Stomach smooth muscle (tissue), 2 donors: ENCODE measurements at regions not wholly inside any gene's neighbourhood (a gene's known extent, or its start where the extent isn't known, plus 50 kb on each side); places are given as distances from the start of the nearest gene placed in this dataset.
"Not testable (repeated sequence)": the region's sequence is repeated elsewhere in the genome, so short reads cannot be mapped to it uniquely, and the experiment has no call there.

Experiments used
- H3K27ac ChIP-seq: one replicate; pipeline ENCODE4 v1.7.0; 2013; ENCODE audit warnings: mild to moderate bottlenecking, low read length, inconsistent platforms
- H3K27me3 ChIP-seq, 2 donors: one replicate each; pipeline ENCODE4 v1.7.0; 2013; ENCODE audit warnings: low read length in 2 of 2; ENCODE audit not compliant: insufficient read depth in 2 of 2, control insufficient read depth in 1 of 2
- H3K36me3 ChIP-seq, 2 donors: one replicate each; pipeline ENCODE4 v1.7.0; 2013; ENCODE audit warnings: low read length in 2 of 2; ENCODE audit not compliant: control insufficient read depth in 2 of 2, insufficient read depth in 2 of 2
- H3K4me1 ChIP-seq: one replicate; pipeline ENCODE4 v1.7.0; 2013; ENCODE audit warnings: low read length; ENCODE audit not compliant: control insufficient read depth, insufficient read depth
- H3K4me3 ChIP-seq, 2 donors: one replicate each; pipeline ENCODE4 v1.7.0; 2013; ENCODE audit warnings: low read length in 2 of 2
- H3K9ac ChIP-seq, 2 donors: one replicate each; pipeline ENCODE4 v1.7.0; 2013; ENCODE audit warnings: low read length in 2 of 2, mild to moderate bottlenecking in 1 of 2
- H3K9me3 ChIP-seq, 2 donors: one replicate each; pipeline ENCODE4 v1.7.0; 2013; ENCODE audit warnings: low read length in 2 of 2; ENCODE audit not compliant: control insufficient read depth in 2 of 2
- donor health status: healthy.
- donor health status: Pancreatic carcinoma.

GRCh38 chr13:44868397-44868796 is 120.9 kb downstream of the NUFIP1 start:
- no peak overlapping the region for H3K4me3 ChIP-seq
- H3K9me3 ChIP-seq: no peaks in the 10 kb centered on the region
- no peak overlapping the region for H3K9ac ChIP-seq
- H3K4me1 ChIP-seq: peaks cover 5% of the 10 kb centered on the region
- peaks cover 0 to 2% of the 10 kb centered on the region in 2 donors for H3K27me3 ChIP-seq
- H3K36me3 ChIP-seq: no peaks in the 10 kb centered on the region
- H3K27ac ChIP-seq: no peak overlapping the region

GRCh38 chr13:44867825-44868224 is 121.4 kb downstream of the NUFIP1 start:
- no peak overlapping the region for H3K9ac ChIP-seq
- H3K4me1 ChIP-seq: peaks cover 5% of the 10 kb centered on the region
- H3K36me3 ChIP-seq: no peaks in the 10 kb centered on the region
- H3K27ac ChIP-seq: no peak overlapping the region
- H3K9me3 ChIP-seq: no peaks in the 10 kb centered on the region
- H3K27me3 ChIP-seq: peaks cover 0 to 2% of the 10 kb centered on the region in 2 donors
- H3K4me3 ChIP-seq: no peak overlapping the region

GRCh38 chr13:44866411-44866911 is 122.8 kb downstream of the NUFIP1 start:
- H3K27ac ChIP-seq: no peak overlapping the region
- H3K27me3 ChIP-seq: no peaks in the 10 kb centered on the region
- H3K9me3 ChIP-seq: no peaks in the 10 kb centered on the region
- peaks cover 5% of the 10 kb centered on the region for H3K4me1 ChIP-seq
- H3K4me3 ChIP-seq: no peak overlapping the region
- H3K9ac ChIP-seq: no peak overlapping the region
- no peaks in the 10 kb centered on the region for H3K36me3 ChIP-seq

- Histone ChIP-seq H3K9me3 (no peaks in the 10 kb centered on the region), H3K9ac (no peak overlapping the region), H3K27ac (no peak overlapping the region), H3K36me3 (no peaks in the 10 kb centered on the region), H3K4me1 (peaks cover 5% of the 10 kb centered on the region), H3K27me3 (no peaks in the 10 kb centered on the region), H3K4me3 (no peak overlapping the region)
Observed at GRCh38 chr13:44865722-44866410, 123.4 kb downstream of the NUFIP1 start.

GRCh38 chr13:44863641-44864040 is 125.6 kb downstream of the NUFIP1 start:
- not testable (repeated sequence) for H3K9me3 ChIP-seq, H3K4me1 ChIP-seq

GRCh38 chr13:44860454-44860853 is 128.8 kb downstream of the NUFIP1 start:
- no peak overlapping the region for H3K27ac ChIP-seq
- H3K36me3 ChIP-seq: no peaks in the 10 kb centered on the region
- H3K4me1 ChIP-seq: no peaks in the 10 kb centered on the region
- H3K27me3 ChIP-seq: no peaks in the 10 kb centered on the region
- no peaks in the 10 kb centered on the region for H3K9me3 ChIP-seq
- no peak overlapping the region for H3K4me3 ChIP-seq
- no peak overlapping the region for H3K9ac ChIP-seq

More at GRCh38 chr13:44863641-44864040, 125.6 kb downstream of the NUFIP1 start:
- not testable (repeated sequence) for H3K36me3 ChIP-seq, H3K27ac ChIP-seq, H3K4me3 ChIP-seq, H3K9ac ChIP-seq, H3K27me3 ChIP-seq

GRCh38 chr13:44857736-44858135 is 131.5 kb downstream of the NUFIP1 start:
- no peak overlapping the region for H3K27ac ChIP-seq

GRCh38 chr13:44857061-44857460 is 132.2 kb downstream of the NUFIP1 start:
- Histone ChIP-seq H3K9ac (no peak overlapping the region), H3K4me3 (no peak overlapping the region), H3K27me3 (no peaks in the 10 kb centered on the region), H3K27ac (no peak overlapping the region), H3K9me3 (no peaks in the 10 kb centered on the region), H3K36me3 (no peaks in the 10 kb centered on the region), H3K4me1 (peaks cover 3% of the 10 kb centered on the region)

More at GRCh38 chr13:44857736-44858135, 131.5 kb downstream of the NUFIP1 start:
- Histone ChIP-seq H3K36me3 (no peaks in the 10 kb centered on the region), H3K9me3 (no peaks in the 10 kb centered on the region), H3K9ac (no peak overlapping the region), H3K4me3 (no peak overlapping the region), H3K4me1 (peaks cover 3% of the 10 kb centered on the region), H3K27me3 (no peaks in the 10 kb centered on the region)

GRCh38 chr13:44855860-44856259 is 133.4 kb downstream of the NUFIP1 start:
- H3K9ac ChIP-seq: no peak overlapping the region
- H3K4me3 ChIP-seq: no peak overlapping the region
- peaks cover 3% of the 10 kb centered on the region for H3K4me1 ChIP-seq
- H3K9me3 ChIP-seq: no peaks in the 10 kb centered on the region
- H3K27me3 ChIP-seq: no peaks in the 10 kb centered on the region
- H3K27ac ChIP-seq: no peak overlapping the region
- no peaks in the 10 kb centered on the region for H3K36me3 ChIP-seq

GRCh38 chr13:44854313-44855060 is 134.8 kb downstream of the NUFIP1 start:
- H3K9ac ChIP-seq: no peak overlapping the region
- no peak overlapping the region for H3K4me3 ChIP-seq
- H3K36me3 ChIP-seq: no peaks in the 10 kb centered on the region
- H3K9me3 ChIP-seq: no peaks in the 10 kb centered on the region
- H3K4me1 ChIP-seq: peaks cover 7% of the 10 kb centered on the region
- H3K27me3 ChIP-seq: no peaks in the 10 kb centered on the region
- peak overlapping the region; percentile 13 for H3K27ac ChIP-seq

- Histone ChIP-seq H3K4me3 (no peak overlapping the region), H3K9me3 (no peaks in the 10 kb centered on the region), H3K9ac (no peak overlapping the region), H3K36me3 (no peaks in the 10 kb centered on the region), H3K27me3 (no peaks in the 10 kb centered on the region), H3K4me1 (peaks cover 7% of the 10 kb centered on the region), H3K27ac (no peak overlapping the region)
Observed at GRCh38 chr13:44853641-44854040, 135.6 kb downstream of the NUFIP1 start.
